ENCODE measurements at regions not wholly inside any gene's neighbourhood (a gene's known extent, or its start where the extent isn't known, plus 50 kb on each side); places are given as distances from the start of the nearest gene placed in this dataset.

DNA sequence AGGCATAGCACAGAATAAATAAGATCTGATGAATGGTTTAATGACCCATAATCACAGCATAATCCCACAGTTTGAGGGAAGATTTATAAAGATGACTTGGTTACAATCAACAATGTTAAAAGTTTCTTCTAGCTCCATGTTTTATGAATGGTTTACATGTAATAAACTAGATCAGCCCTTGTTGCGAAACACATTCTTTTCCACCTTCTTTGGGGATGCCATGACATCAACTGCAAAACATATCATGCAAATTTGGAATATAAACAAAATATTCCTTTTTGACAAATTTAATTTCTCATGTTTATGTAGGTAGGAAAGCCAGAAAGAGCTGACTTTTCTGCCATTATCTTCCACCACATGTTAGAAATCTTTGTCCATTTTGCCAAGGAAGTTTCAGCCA is 979.5 kb downstream of the MAT2B start:
- Histone ChIP-seq H3K4me2 (ENCODE audit: control insufficient read depth, extremely low read depth, insufficient read depth, low read depth, low read length) (no peak overlapping the region), H3K27ac (ENCODE audit: control insufficient read depth, insufficient read depth, low read length) (no peak overlapping the region), H3K36me3 (ENCODE audit: control insufficient read depth in 2 of 2, extremely low read depth in 1 of 2, insufficient read depth in 2 of 2, low read length in 2 of 2) (no peaks in the 10 kb centered on the region), H3K4me1 (ENCODE audit: control insufficient read depth, extremely low read depth, insufficient read depth, low read length) (no peaks in the 10 kb centered on the region), H3K9me3 (ENCODE audit: control insufficient read depth, low read depth, low read length) (no peaks in the 10 kb centered on the region), H3K79me2 (ENCODE audit: control insufficient read depth, insufficient read depth, low read length) (no peaks in the 10 kb centered on the region), H3K4me3 (ENCODE audit: control insufficient read depth in 2 of 3, extremely low read depth in 1 of 3, insufficient read depth in 2 of 3, low read depth in 1 of 3, low read length in 3 of 3) (no peak overlapping the region), H3K9ac (ENCODE audit: control insufficient read depth, extremely low read depth, insufficient read depth, low read length) (no peak overlapping the region), H3K9me1 (ENCODE audit: control insufficient read depth, extremely low read depth, insufficient read depth, low read length) (no peaks in the 10 kb centered on the region), H2AFZ (ENCODE audit: control insufficient read depth, low read length) (no peak overlapping the region), H4K20me1 (ENCODE audit: control insufficient read depth, extremely low read depth, insufficient read depth, low read length) (no peaks in the 10 kb centered on the region), H3K27me3 (ENCODE audit: control insufficient read depth, extremely low read depth, insufficient read depth, low read length) (no peaks in the 10 kb centered on the region)
- dilution Hi-C loops (cut with MboI; ENCODE audit: extremely low pct_ligation_motif_present, low sequenced_read_pairs), result loop anchor here (25.0 kb wide), 2 partner anchors 473 to 923 kb away; no protein-coding TSS in a partner anchor
- no peak for TF ChIP-seq EZH2 (IDR thresholded peaks at IDR 0.05; ENCODE audit: low read length)
- TF ChIP-seq CTCF (optimal IDR thresholded peaks at IDR 0.05 in 1 of 3, IDR thresholded peaks at IDR 0.05 in 1 of 3, conservative IDR thresholded peaks at IDR 0.05 in 1 of 3; ENCODE audit: extremely low read depth in 1 of 3, insufficient read depth in 2 of 3, low read length in 3 of 3), result no peak
- DNase-seq (ENCODE audit: low read depth, low spot score) (no peak), FAIRE-seq (no peak)

DNA sequence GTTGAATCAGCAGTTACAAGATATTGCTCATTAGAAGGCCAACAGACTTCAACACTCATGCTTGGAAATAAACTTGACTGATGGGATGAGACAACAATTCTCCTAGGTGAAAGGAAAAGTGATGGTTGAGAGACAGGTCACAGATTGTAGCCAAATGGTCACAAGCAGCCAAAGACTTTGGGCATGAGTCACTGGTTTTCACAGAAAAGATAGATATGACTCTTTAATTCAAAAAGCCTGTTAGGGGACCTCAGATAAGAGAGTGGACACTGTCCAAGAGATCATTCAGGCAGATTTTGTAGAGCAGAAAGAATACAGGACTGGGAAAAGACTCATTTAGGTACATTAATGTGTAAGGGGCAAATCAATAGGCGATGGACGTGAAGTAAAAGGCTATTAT is 982.5 kb downstream of the MAT2B start:
- FAIRE-seq (no peak), DNase-seq (ENCODE audit: low read depth, low spot score) (no peak)
- no peak for TF ChIP-seq CTCF (optimal IDR thresholded peaks at IDR 0.05 in 1 of 3, IDR thresholded peaks at IDR 0.05 in 1 of 3, conservative IDR thresholded peaks at IDR 0.05 in 1 of 3; ENCODE audit: extremely low read depth in 1 of 3, insufficient read depth in 2 of 3, low read length in 3 of 3)
- TF ChIP-seq EZH2 (IDR thresholded peaks at IDR 0.05; ENCODE audit: low read length), result no peak
- Histone ChIP-seq H3K9ac (ENCODE audit: control insufficient read depth, extremely low read depth, insufficient read depth, low read length) (no peak overlapping the region), H3K36me3 (ENCODE audit: control insufficient read depth in 2 of 2, extremely low read depth in 1 of 2, insufficient read depth in 2 of 2, low read length in 2 of 2) (no peaks in the 10 kb centered on the region), H3K9me1 (ENCODE audit: control insufficient read depth, extremely low read depth, insufficient read depth, low read length) (no peaks in the 10 kb centered on the region), H2AFZ (ENCODE audit: control insufficient read depth, low read length) (no peak overlapping the region), H3K4me2 (ENCODE audit: control insufficient read depth, extremely low read depth, insufficient read depth, low read depth, low read length) (no peak overlapping the region), H4K20me1 (ENCODE audit: control insufficient read depth, extremely low read depth, insufficient read depth, low read length) (no peaks in the 10 kb centered on the region), H3K27ac (ENCODE audit: control insufficient read depth, insufficient read depth, low read length) (no peak overlapping the region), H3K27me3 (ENCODE audit: control insufficient read depth, extremely low read depth, insufficient read depth, low read length) (no peaks in the 10 kb centered on the region), H3K4me1 (ENCODE audit: control insufficient read depth, extremely low read depth, insufficient read depth, low read length) (no peaks in the 10 kb centered on the region), H3K79me2 (ENCODE audit: control insufficient read depth, insufficient read depth, low read length) (no peaks in the 10 kb centered on the region), H3K4me3 (ENCODE audit: control insufficient read depth in 2 of 3, extremely low read depth in 1 of 3, insufficient read depth in 2 of 3, low read depth in 1 of 3, low read length in 3 of 3) (no peak overlapping the region), H3K9me3 (ENCODE audit: control insufficient read depth, low read depth, low read length) (no peaks in the 10 kb centered on the region)
- dilution Hi-C loops (cut with MboI; ENCODE audit: extremely low pct_ligation_motif_present, low sequenced_read_pairs), result loop anchor here (25.0 kb wide), 2 partner anchors 476 to 926 kb away; no protein-coding TSS in a partner anchor

Data from keratinocyte (primary cell).